Effector CD4-positive, alpha-beta T cell (primary cell): ENCODE measurements at regions not wholly inside any gene's neighbourhood (a gene's known extent, or its start where the extent isn't known, plus 50 kb on each side); places are given as distances from the start of the nearest gene placed in this dataset.

Experiments
- DNase-seq: peaks from one replicate; pipeline ENCODE4 v3.0.0-alpha.2; 2020

DNA sequence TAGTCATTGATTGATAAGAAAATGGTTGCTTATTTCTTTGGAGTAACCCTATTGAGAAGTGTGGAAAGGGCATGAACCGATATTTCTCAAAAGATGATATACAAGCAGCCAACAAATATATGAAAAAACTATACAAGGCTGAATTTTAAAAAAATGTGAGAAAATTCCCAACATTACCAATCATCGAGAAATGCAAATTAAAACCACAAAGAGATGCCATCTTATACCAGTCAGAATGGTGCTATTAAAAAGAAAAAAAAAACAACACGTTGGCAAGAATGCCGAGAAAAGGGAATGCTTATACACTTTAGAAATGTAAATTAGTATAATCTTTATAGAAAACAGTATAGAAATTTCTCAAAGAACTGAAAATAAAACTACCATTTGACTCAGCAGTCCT lies 77.7 kb upstream of the ROBO1 start:
- DNase-seq: no peak

DNA sequence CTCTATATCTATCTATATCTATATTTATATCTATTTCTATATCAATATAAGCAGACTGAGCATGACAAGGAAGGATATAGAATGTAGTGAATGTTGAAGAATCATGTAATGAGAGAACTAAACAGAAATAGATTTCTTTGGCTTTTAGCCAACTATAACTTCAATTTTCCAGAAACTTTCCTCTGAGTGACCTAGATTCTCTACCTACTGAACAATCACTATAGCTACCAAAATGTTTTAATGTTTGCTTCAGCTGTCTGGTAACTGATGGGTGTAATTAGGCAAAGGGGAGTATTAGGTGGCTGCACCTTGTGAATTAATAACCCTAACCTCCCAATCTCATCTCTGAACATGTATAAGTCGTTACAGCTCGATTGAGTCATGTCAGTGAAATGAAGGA lies 76.4 kb upstream of the ROBO1 start:
- no peak for DNase-seq

DNA sequence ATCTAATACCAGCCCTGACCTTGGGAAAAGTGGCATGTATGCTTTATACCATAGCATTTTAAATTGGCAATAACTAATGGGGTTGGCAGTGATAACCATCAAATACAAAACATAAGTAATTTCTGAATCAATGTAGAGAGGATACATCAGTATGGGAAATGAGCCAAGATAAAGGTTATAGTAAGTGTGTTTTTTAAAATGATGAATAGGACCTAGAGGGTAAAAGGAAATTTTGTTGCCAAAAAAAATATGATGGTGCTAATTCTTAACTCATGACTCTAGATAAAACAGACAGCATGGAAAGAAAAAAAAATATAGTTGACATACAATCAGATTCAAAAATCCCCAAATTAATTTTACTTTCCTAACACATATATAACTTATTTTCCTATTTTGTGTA lies 75.4 kb upstream of the ROBO1 start:
- DNase-seq: no peak

DNA sequence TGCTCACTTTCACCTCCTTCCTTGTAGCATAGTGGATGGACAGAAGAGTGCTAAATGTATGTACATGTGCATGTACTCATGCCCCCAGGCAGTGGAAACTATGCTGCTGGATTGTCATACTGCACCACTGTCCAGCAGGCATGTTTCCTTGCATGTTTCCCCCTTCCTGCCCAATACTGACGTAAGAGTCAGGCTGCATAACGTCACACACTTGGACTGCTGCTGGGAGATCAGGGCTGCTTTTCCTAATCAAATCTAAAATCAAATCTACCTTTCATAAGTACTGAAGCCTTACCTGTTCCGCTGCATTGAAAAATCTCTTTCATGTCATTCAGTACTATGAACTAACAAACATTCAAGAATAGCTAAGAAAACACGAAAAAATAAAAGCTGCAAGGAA lies 67.9 kb upstream of the ROBO1 start:
- DNase-seq: no peak

DNA sequence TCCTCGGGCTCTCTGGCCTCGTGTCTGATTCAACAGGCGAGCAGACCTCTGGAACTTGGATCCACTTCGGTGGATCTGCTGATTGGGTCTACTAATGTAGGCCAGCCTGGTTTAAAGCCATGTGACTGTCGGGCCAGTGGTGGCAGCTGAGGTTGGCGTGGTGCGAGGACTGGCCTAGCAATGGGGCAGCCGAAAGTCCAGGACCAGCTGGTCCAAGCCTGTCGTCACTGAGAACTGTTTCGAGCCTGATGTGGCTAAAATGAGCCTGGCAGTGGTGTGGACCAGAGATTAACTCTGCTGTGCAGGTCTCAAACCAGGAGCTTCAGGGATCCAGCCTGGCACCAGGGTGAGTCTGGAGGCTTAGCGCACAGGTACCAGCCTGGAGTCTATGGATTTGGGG lies 56.4 kb upstream of the ROBO1 start:
- DNase-seq: no peak

DNA sequence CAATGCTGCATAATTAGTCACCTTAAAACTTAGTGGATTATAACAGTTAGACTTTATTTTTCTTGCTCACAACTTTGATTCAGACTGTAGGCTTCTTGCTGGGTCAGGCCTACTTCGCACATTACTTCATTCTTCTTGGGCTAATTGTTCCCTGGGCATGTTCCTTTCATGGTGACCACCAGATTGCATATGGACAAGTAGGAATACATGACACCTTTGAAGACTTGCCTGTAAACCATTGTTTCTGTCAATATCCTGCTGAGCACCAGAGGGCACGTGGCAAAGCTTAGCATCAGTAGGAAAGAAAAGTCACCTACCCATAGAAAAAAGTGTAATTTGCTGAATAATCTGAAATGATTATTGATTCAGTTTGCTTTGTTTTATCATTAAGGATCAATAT lies 54.3 kb upstream of the ROBO1 start:
- no peak for DNase-seq

DNA sequence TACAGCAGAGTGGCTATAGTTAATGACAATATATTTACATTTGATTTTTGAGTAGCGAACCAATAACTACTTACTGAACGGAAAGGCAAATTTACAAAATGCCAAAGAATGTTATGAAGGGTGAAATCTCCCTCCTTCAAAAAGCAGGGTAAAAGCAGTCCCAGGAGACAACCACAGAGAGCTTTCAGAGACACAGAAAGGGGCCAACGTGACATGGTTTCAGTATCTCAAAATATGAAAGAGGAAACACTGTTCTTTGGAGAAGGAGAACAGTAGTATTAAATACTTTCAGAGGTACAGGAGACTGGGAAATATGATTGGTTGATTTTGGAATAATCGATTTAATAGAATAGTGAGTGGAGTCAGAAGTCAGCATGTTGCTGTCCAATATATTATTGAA lies 52.3 kb upstream of the ROBO1 start:
- DNase-seq: no peak

DNA sequence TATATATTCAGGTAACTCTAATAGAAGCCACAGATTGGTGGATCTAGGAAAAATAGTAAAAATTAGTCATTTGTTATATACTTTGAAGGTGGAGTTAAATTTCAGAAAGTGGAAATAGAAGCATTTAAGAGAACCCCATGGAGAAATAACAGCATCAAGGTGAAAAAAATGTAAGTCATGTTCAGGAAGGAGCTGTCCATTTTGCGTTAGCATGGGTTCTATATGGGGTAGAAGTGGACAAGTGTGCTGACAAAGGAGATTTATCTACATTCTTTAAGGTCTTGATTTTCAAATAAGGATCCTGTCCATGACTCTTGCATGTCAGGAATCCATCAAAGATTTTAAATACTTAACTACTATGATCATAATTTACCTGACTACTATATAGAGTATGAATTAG lies 50.2 kb upstream of the ROBO1 start:
- no peak for DNase-seq
